ENCODE measurements at regions not wholly inside any gene's neighbourhood (a gene's known extent, or its start where the extent isn't known, plus 50 kb on each side); places are given as distances from the start of the nearest gene placed in this dataset.

- Histone ChIP-seq H4K20me1 (ENCODE audit: control insufficient read depth, extremely low read depth, insufficient read depth, low read length) (no peaks in the 10 kb centered on the region), H3K9me3 (ENCODE audit: control insufficient read depth, low read depth, low read length) (no peaks in the 10 kb centered on the region), H3K79me2 (ENCODE audit: control insufficient read depth, insufficient read depth, low read length) (no peaks in the 10 kb centered on the region), H3K27me3 (ENCODE audit: control insufficient read depth, extremely low read depth, insufficient read depth, low read length) (peaks cover 19% of the 10 kb centered on the region), H3K27ac (ENCODE audit: control insufficient read depth, insufficient read depth, low read length) (no peak overlapping the region), H3K9ac (ENCODE audit: control insufficient read depth, extremely low read depth, insufficient read depth, low read length) (no peak overlapping the region), H3K9me1 (ENCODE audit: control insufficient read depth, extremely low read depth, insufficient read depth, low read length) (no peaks in the 10 kb centered on the region), H2AFZ (ENCODE audit: control insufficient read depth, low read length) (no peak overlapping the region), H3K4me2 (ENCODE audit: control insufficient read depth, extremely low read depth, insufficient read depth, low read depth, low read length) (no peak overlapping the region), H3K36me3 (ENCODE audit: control insufficient read depth in 2 of 2, extremely low read depth in 1 of 2, insufficient read depth in 2 of 2, low read length in 2 of 2) (no peaks in the 10 kb centered on the region), H3K4me1 (ENCODE audit: control insufficient read depth, extremely low read depth, insufficient read depth, low read length) (no peaks in the 10 kb centered on the region), H3K4me3 (ENCODE audit: control insufficient read depth in 2 of 3, extremely low read depth in 1 of 3, insufficient read depth in 2 of 3, low read depth in 1 of 3, low read length in 3 of 3) (no peak overlapping the region)
- FAIRE-seq (no peak), DNase-seq (ENCODE audit: low read depth, low spot score) (no peak)
- dilution Hi-C loops (cut with MboI; ENCODE audit: extremely low pct_ligation_motif_present, low sequenced_read_pairs): no loop called here
- TF ChIP-seq CTCF (optimal IDR thresholded peaks at IDR 0.05 in 1 of 3, IDR thresholded peaks at IDR 0.05 in 1 of 3, conservative IDR thresholded peaks at IDR 0.05 in 1 of 3; ENCODE audit: extremely low read depth in 1 of 3, insufficient read depth in 2 of 3, low read length in 3 of 3) (no peak), EZH2 (IDR thresholded peaks at IDR 0.05; ENCODE audit: low read length) (no peak)
These were observed 145.7 kb upstream of the LRFN2 start for GRCh38 chr6:40732878-40733277.

GRCh38 chr6:40728643-40729042, 141.5 kb upstream of the LRFN2 start:
- H3K79me2 ChIP-seq (ENCODE audit: control insufficient read depth, insufficient read depth, low read length): no peaks in the 10 kb centered on the region
- peaks cover 2% of the 10 kb centered on the region for H3K27me3 ChIP-seq (ENCODE audit: control insufficient read depth, extremely low read depth, insufficient read depth, low read length)
- no peaks in the 10 kb centered on the region for H3K36me3 ChIP-seq (ENCODE audit: control insufficient read depth in 2 of 2, extremely low read depth in 1 of 2, insufficient read depth in 2 of 2, low read length in 2 of 2)
- H3K4me3 ChIP-seq (ENCODE audit: control insufficient read depth in 2 of 3, extremely low read depth in 1 of 3, insufficient read depth in 2 of 3, low read depth in 1 of 3, low read length in 3 of 3): no peak overlapping the region
- H3K4me2 ChIP-seq (ENCODE audit: control insufficient read depth, extremely low read depth, insufficient read depth, low read depth, low read length): no peak overlapping the region
- no peaks in the 10 kb centered on the region for H3K4me1 ChIP-seq (ENCODE audit: control insufficient read depth, extremely low read depth, insufficient read depth, low read length)
- no peak overlapping the region for H3K27ac ChIP-seq (ENCODE audit: control insufficient read depth, insufficient read depth, low read length)
- dilution Hi-C loops (cut with MboI; ENCODE audit: extremely low pct_ligation_motif_present, low sequenced_read_pairs): no loop called here
- FAIRE-seq (no peak), DNase-seq (ENCODE audit: low read depth, low spot score) (no peak)
- TF ChIP-seq EZH2 (IDR thresholded peaks at IDR 0.05; ENCODE audit: low read length) (no peak), CTCF (optimal IDR thresholded peaks at IDR 0.05 in 1 of 3, IDR thresholded peaks at IDR 0.05 in 1 of 3, conservative IDR thresholded peaks at IDR 0.05 in 1 of 3; ENCODE audit: extremely low read depth in 1 of 3, insufficient read depth in 2 of 3, low read length in 3 of 3) (no peak)
- no peak overlapping the region for H2AFZ ChIP-seq (ENCODE audit: control insufficient read depth, low read length)
- no peak overlapping the region for H3K9ac ChIP-seq (ENCODE audit: control insufficient read depth, extremely low read depth, insufficient read depth, low read length)
- no peaks in the 10 kb centered on the region for H3K9me3 ChIP-seq (ENCODE audit: control insufficient read depth, low read depth, low read length)
- H3K9me1 ChIP-seq (ENCODE audit: control insufficient read depth, extremely low read depth, insufficient read depth, low read length): no peaks in the 10 kb centered on the region
- no peaks in the 10 kb centered on the region for H4K20me1 ChIP-seq (ENCODE audit: control insufficient read depth, extremely low read depth, insufficient read depth, low read length)
